ENCODE measurements at regions not wholly inside any gene's neighbourhood (a gene's known extent, or its start where the extent isn't known, plus 50 kb on each side); places are given as distances from the start of the nearest gene placed in this dataset.

- DNase-seq (ENCODE audit: low read depth): no peak
Measured at GRCh38 chr16:7097518-7097917, 235.1 kb upstream of the RBFOX1 start.

- DNase-seq (ENCODE audit: low read depth): no peak
Measured at GRCh38 chr16:7093511-7093910, 239.1 kb upstream of the RBFOX1 start.

- DNase-seq (ENCODE audit: low read depth): no peak
Measured at GRCh38 chr16:7090628-7091115, 242.0 kb upstream of the RBFOX1 start.

GRCh38 chr16:7089751-7090150, 242.9 kb upstream of the RBFOX1 start:
- no peak for DNase-seq (ENCODE audit: low read depth)

- no peak for DNase-seq (ENCODE audit: low read depth)
Measured at GRCh38 chr16:7088711-7089110, 243.9 kb upstream of the RBFOX1 start.

GRCh38 chr16:7086822-7087616, 245.6 kb upstream of the RBFOX1 start:
- DNase-seq (ENCODE audit: low read depth): no peak

GRCh38 chr16:7085776-7086175, 246.9 kb upstream of the RBFOX1 start:
- DNase-seq (ENCODE audit: low read depth): no peak

GRCh38 chr16:7083096-7083495, 249.5 kb upstream of the RBFOX1 start:
- no peak for DNase-seq (ENCODE audit: low read depth)

GRCh38 chr16:7077636-7078035, 255.0 kb upstream of the RBFOX1 start:
- DNase-seq (ENCODE audit: low read depth): no peak

GRCh38 chr16:7074715-7075114, 257.9 kb upstream of the RBFOX1 start:
- no peak for DNase-seq (ENCODE audit: low read depth)

GRCh38 chr16:7057458-7057857, 275.2 kb upstream of the RBFOX1 start:
- DNase-seq (ENCODE audit: low read depth): no peak

- DNase-seq (ENCODE audit: low read depth): no peak
Measured at GRCh38 chr16:7055443-7055842, 277.2 kb upstream of the RBFOX1 start.

GRCh38 chr16:7051591-7052349, 280.9 kb upstream of the RBFOX1 start:
- no peak for DNase-seq (ENCODE audit: low read depth)

GRCh38 chr16:7044331-7044730, 288.3 kb upstream of the RBFOX1 start:
- DNase-seq (ENCODE audit: low read depth): no peak

- DNase-seq (ENCODE audit: low read depth): no peak
Measured at GRCh38 chr16:7038475-7038874, 294.2 kb upstream of the RBFOX1 start.

GRCh38 chr16:7037495-7037894, 295.1 kb upstream of the RBFOX1 start:
- no peak for DNase-seq (ENCODE audit: low read depth)

GRCh38 chr16:7031031-7031430, 301.6 kb upstream of the RBFOX1 start:
- DNase-seq (ENCODE audit: low read depth): no peak

- no peak for DNase-seq (ENCODE audit: low read depth)
Measured at GRCh38 chr16:7027401-7027800, 305.2 kb upstream of the RBFOX1 start.

GRCh38 chr16:7026639-7027038, 306.0 kb upstream of the RBFOX1 start:
- no peak for DNase-seq (ENCODE audit: low read depth)

GRCh38 chr16:7025616-7026190, 306.9 kb upstream of the RBFOX1 start:
- DNase-seq (ENCODE audit: low read depth): peak; percentile 18

GRCh38 chr16:7021653-7022275, 310.9 kb upstream of the RBFOX1 start:
- DNase-seq (ENCODE audit: low read depth): no peak

- DNase-seq (ENCODE audit: low read depth): no peak
Measured at GRCh38 chr16:7017006-7017662, 315.5 kb upstream of the RBFOX1 start.

Data from activated T-cell treated with anti-CD3 and anti-CD28 coated beads for 48 hours (primary cell).